GM13977 (cell line): ENCODE measurements at regions not wholly inside any gene's neighbourhood (a gene's known extent, or its start where the extent isn't known, plus 50 kb on each side); places are given as distances from the start of the nearest gene placed in this dataset.
"Not testable (repeated sequence)": the region's sequence is repeated elsewhere in the genome, so short reads cannot be mapped to it uniquely, and the experiment has no call there.

Source experiments
- DNase-seq: peaks from one replicate; pipeline ENCODE4 v3.0.0; 2012; ENCODE audit warnings: low spot score
- CTCF ChIP-seq: IDR thresholded peaks from 2 replicates; pipeline ENCODE4 v1.5.1; 2012; ENCODE audit warnings: mild to moderate bottlenecking, control low read depth; ENCODE audit not compliant: insufficient read depth; ENCODE audit errors: extremely low read depth, missing control alignments
- in situ Hi-C: fragments of 300-500 bp; cut with MboI; formaldehyde crosslinking; loops from one replicate; pipeline ENCODE4 v1.12.0; 2022; ENCODE audit warnings: low sequenced_read_pairs, low pct_unique_long_range_greater_than_20kb, mixed read lengths, inconsistent platforms; ENCODE audit not compliant: unreplicated experiment

GRCh38 chr6:121557146-121557940 is 121.9 kb downstream of the GJA1 start:
- TF ChIP-seq CTCF = no peak
- in situ Hi-C loops = no loop called here

GRCh38 chr6:121559611-121560269 is 124.3 kb downstream of the GJA1 start:
- DNase-seq = no peak
- in situ Hi-C loops = no loop called here
- TF ChIP-seq CTCF = no peak

More at GRCh38 chr6:121557146-121557940, 121.9 kb downstream of the GJA1 start:
- no peak for DNase-seq

- TF ChIP-seq CTCF = no peak
These were observed 125.0 kb downstream of the GJA1 start for GRCh38 chr6:121560476-121560875.

GRCh38 chr6:121563286-121563685 is 127.8 kb downstream of the GJA1 start:
- in situ Hi-C loops = no loop called here
- no peak for DNase-seq
- no peak for TF ChIP-seq CTCF

More at GRCh38 chr6:121560476-121560875, 125.0 kb downstream of the GJA1 start:
- in situ Hi-C loops = no loop called here
- DNase-seq = no peak

GRCh38 chr6:121564529-121564928 is 129.1 kb downstream of the GJA1 start:
- DNase-seq, in situ Hi-C loops: not testable (repeated sequence)

GRCh38 chr6:121571455-121571854 is 136.0 kb downstream of the GJA1 start:
- no peak for DNase-seq
- in situ Hi-C loops = no loop called here
- no peak for TF ChIP-seq CTCF

GRCh38 chr6:121573481-121573880 is 138.0 kb downstream of the GJA1 start:
- in situ Hi-C loops = no loop called here
- no peak for TF ChIP-seq CTCF
- no peak for DNase-seq
